GM12865 (cell line): ENCODE measurements at regions not wholly inside any gene's neighbourhood (a gene's known extent, or its start where the extent isn't known, plus 50 kb on each side); places are given as distances from the start of the nearest gene placed in this dataset.

Source experiments
- DNase-seq: peaks from one replicate; pipeline ENCODE4 v3.0.0; 2010; ENCODE audit warnings: low read depth
- H3K4me3 ChIP-seq: 2 replicates; pipeline ENCODE4 v1.5.1; 2011; ENCODE audit warnings: mild to moderate bottlenecking, low read depth, low read length, control low read depth
- CTCF ChIP-seq: IDR thresholded peaks from 2 replicates; pipeline ENCODE4 v1.5.1; 2011; ENCODE audit warnings: low read length, control low read depth, low read depth, inconsistent platforms; ENCODE audit not compliant: insufficient read depth; ENCODE audit errors: missing control alignments

GRCh38 chrX:142680038-142680437 is 345.7 kb upstream of the SPANXN4 start:
- no peak for TF ChIP-seq CTCF
- H3K4me3 ChIP-seq = no peak overlapping the region
- DNase-seq = no peak

GRCh38 chrX:142671036-142671435 is 354.7 kb upstream of the SPANXN4 start:
- no peak overlapping the region for H3K4me3 ChIP-seq
- no peak for DNase-seq
- TF ChIP-seq CTCF = no peak

- no peak for DNase-seq
- no peak overlapping the region for H3K4me3 ChIP-seq
- no peak for TF ChIP-seq CTCF
Measured at GRCh38 chrX:142663330-142664095, 362.2 kb upstream of the SPANXN4 start.

GRCh38 chrX:142661696-142662095 is 364.0 kb upstream of the SPANXN4 start:
- no peak for DNase-seq
- TF ChIP-seq CTCF = no peak
- H3K4me3 ChIP-seq = no peak overlapping the region

- DNase-seq = no peak
- no peak for TF ChIP-seq CTCF
- no peak overlapping the region for H3K4me3 ChIP-seq
Measured at GRCh38 chrX:142655507-142655906, 370.2 kb upstream of the SPANXN4 start.

- TF ChIP-seq CTCF = no peak
- DNase-seq = no peak
Measured at GRCh38 chrX:142637206-142637605, 388.5 kb upstream of the SPANXN4 start.

GRCh38 chrX:142616636-142617035 is 409.1 kb upstream of the SPANXN4 start:
- TF ChIP-seq CTCF = no peak
- DNase-seq = no peak
- no peak overlapping the region for H3K4me3 ChIP-seq

More at GRCh38 chrX:142637206-142637605, 388.5 kb upstream of the SPANXN4 start:
- no peak overlapping the region for H3K4me3 ChIP-seq
